NCI-H2029 (cell line): ENCODE measurements at regions not wholly inside any gene's neighbourhood (a gene's known extent, or its start where the extent isn't known, plus 50 kb on each side); places are given as distances from the start of the nearest gene placed in this dataset.
"Not testable (repeated sequence)": the region's sequence is repeated elsewhere in the genome, so short reads cannot be mapped to it uniquely, and the experiment has no call there.

Source experiments
- DNase-seq: peaks from one replicate; lab custom pipeline; 2025; lab: John Stamatoyannopoulos, UW

DNA sequence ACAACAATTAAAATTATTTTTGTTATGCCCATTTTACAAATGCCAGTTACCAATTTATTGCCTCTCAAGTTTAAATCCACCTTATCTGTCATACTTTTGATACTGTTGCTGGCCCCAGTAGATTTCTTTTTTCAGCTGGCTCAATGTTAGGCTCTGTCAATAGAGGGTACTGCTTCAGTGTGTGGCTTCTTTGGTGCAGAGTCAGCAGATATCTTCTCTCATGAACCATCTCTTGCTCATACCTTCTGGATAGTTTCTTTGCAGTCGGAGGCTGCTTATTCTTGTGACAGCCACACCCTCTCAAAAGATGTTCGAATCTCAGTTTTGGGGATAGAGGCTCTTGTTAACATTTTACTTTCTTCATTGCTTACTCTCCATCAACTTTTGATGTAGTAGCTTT, 849.9 kb upstream of the SEMA6A start:
- no peak for DNase-seq

DNA sequence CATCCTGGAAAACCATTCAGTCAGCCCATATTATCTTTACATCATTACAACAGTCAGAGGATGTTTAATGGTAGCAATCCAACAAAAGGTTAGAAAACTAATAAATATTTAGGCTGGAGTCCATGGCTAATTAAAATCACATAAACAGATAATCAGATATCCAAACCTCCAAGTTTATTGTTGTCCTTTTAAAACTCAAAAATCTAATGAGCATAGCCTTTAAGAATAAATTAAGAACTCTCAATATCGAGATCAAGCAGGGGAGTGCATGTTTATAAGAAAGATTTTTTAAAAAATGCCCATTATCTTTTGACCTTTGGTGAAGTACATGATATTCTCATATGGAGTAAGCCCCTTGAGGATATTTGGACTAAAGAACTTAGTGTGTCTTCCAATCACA, 842.9 kb upstream of the SEMA6A start:
- no peak for DNase-seq

DNA sequence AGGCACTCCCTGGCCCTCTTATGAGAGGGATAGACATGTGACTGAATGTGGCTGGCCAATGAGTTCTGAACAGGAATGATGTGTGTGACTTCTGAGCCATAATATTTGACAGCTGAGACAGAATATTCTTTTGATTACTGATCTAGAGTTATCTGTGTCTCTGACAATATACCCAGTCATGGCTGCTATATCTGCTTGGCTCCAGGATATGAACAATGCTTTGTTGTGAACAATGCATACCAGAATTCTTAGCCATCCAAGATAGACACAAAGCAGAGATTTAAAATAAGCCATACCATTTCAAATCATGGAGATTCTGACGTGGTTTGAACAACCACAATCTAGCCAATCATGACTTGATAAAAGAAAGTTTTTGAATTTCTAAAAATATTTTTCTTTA, 840.3 kb upstream of the SEMA6A start:
- no peak for DNase-seq

DNA sequence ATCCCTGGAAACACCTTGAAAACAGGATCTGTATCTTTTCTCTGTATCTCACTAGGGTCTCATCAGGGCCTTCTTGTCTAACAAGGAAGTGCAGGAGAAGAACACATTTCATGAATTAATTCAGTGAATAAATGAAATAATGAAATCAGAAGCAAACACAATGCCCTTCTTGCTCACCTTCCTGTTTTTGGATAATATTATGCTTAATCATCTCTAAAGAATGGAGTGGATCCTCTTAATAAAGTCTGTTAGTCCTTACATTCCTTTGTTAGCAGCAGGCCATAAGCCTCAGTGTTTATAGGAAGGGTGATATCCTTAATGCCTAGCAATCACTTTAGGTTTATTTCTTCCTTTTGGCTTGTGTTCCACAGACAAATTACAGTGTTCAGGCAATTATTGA, 837.1 kb upstream of the SEMA6A start:
- DNase-seq: no peak

DNA sequence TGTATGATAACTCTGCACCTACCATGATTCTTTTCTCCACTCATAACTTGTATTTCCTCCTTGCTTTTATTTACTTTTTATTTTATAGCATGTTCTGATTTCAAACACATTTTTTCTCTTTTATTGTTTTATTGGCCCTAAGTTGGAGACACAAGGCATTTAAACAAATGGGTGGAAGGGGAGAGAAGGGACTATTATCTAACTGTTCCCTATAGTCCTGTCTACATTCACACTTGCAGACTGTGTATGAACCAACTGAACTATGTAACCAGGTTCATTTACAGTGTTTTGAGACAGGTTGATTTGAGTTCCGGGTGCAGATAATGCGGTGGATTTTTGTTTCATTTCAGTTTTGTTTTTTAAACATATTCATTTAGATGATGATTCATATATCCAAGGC, 830.6 kb upstream of the SEMA6A start:
- no peak for DNase-seq

DNA sequence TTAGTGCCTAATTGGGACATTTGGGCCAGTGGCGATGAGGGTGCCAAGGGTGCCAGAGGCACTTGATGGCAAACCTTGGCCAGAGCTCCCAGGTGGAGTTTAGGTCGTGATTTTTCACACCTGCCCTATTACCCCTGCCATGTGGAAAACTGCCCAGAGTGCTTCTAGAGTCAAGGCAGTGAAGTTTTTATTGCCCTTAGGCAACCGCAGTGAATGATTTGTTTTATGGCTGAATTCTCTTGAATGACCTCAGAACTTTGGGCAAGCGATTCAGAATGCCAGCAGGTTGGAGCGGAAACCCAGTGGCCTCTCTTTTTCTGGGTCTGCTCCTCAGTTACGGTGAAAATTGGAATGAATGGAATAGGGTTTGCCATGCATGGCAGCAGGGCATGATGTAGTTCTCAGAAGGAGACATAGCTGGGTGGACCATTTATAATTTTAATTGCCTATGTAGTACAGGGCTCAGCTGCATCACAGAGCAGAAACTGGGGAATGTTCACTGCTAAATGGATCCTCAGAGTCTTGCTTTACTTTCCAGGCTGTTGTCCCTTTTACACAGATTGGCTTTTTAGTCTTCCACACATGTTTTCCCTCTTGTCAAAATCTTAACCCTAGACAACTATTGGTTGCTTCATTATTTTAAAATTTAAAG, 820.0 kb upstream of the SEMA6A start:
- DNase-seq: no peak

DNA sequence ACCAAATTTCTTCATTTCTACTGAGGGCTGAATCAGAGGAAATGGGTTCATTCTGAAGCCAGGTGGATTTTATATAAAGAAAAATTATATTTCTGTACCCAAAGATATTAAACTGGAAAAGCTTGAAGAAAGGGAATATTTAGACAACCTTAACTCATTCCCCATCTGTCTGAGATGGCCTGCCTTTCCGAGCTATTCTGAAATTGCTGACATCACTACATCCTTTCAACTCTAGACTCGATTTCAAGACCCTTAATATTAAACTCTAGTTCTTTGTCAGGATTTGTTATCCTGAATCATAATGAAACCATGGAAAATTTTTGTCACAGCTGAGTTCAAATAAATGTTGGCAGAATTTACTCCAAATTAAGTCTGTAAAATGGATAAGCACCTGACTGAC, 818.5 kb upstream of the SEMA6A start:
- DNase-seq: no peak

DNA sequence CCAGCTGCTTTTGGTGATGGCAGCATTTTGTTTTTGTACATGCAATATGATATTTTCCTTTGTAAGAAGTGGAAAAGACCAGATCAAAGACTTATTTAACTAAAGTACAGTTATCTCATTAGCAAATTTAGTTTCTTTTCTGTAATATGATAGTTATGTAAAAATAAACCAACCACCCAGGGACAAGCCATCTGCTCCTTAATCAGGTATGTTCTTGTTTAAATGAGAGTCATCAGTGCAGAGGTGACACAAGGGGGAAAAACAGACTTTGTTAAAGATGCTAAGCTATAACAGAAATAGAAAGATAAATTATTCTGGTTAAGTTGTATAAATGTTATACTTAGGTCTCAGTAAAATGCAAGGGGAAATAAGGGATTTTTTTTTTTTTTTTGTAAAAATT, 805.7 kb upstream of the SEMA6A start:
- no peak for DNase-seq

DNA sequence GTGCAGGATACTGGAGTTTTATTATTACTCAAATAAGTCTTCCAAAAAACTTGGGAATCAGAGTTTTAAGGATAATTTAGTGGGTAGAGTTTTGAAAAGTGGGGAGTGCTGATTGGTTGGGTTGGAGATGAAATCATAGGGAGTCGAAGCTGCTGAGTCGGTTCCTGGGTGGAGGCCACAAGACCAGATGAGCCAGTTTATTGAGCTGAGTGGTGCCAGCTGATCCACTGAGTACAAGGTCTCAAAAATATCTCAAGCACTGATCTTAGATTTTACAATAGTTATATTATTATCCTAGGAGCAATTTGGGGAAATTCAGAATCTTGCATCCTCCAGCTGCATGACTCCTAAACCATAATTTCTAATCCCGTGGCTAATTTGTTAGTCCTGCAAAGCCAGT, 804.9 kb upstream of the SEMA6A start:
- DNase-seq: no peak

DNA sequence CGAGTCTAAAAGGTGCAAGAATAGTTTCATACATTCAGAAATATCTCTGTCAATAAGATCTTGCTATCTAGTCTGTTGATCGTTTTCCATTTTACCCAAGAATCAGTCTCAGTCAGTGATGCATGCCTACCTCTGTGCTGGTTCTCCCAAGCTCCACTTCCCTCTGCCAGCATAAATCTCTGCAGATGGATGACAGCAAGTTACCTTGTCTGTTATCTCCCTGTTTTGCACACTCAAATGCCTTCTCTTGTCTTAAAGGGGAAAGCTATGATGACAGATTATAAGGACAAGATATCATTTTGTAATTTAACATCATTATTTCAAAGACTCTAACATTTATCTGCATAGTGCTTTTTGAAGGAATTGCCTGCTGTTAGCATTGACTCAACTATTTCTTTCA, 802.1 kb upstream of the SEMA6A start:
- no peak for DNase-seq

DNA sequence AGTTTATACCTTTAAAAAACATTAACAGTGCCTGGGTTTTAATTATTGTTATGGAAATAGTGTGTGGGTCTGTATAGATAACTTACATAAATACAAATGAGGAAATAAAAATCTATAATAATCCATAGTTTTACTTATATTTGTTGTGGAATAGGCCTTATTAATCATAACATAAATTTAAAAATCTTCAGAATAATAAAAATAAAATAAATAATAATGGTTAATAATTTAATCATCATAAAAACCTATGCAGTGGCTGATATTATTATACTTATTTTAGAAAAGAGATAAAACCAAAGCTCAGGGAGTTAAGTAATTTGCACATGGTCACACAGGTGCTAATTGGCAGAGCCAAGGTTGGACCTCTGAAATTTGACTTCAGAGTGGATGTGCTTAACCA, 785.3 kb upstream of the SEMA6A start:
- DNase-seq: no peak

DNA sequence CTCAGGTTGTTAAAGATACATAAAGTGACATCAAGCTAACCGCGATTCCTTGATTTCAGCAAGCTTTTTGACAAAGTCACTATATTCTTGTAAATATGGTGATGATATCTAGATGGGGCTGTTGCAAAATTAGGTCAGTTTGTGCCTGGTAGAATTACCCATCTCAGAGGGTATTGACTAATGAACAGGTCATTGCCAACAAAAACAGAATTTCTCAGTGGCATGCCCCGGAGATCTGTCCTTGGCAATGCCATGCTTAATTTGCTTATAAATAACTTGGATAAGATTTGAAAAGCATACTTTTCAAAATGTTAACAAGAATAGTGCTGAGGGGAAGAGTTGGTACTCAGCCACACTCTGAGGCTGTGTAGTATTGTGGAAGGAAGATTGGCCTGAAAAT, 783.3 kb upstream of the SEMA6A start:
- no peak for DNase-seq

DNA sequence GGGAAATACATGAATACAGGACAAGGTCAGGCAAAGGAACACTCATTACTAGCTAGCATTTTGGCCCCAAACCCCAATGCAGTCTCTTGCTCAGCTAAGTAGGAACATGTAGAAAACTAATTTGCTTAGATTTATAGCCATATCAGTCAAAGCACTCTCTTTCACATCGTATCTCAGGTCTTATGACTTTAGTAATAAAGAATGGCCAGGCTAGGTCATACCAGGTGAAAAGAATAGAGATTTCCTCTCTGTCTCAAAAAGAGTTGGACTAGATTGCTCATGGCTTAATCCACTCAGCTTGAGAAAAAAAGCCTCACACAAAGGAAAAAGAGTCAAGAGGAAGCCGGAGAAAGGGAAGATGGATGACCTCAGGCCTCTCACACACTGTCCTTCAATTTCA, 772.7 kb upstream of the SEMA6A start:
- no peak for DNase-seq

DNA sequence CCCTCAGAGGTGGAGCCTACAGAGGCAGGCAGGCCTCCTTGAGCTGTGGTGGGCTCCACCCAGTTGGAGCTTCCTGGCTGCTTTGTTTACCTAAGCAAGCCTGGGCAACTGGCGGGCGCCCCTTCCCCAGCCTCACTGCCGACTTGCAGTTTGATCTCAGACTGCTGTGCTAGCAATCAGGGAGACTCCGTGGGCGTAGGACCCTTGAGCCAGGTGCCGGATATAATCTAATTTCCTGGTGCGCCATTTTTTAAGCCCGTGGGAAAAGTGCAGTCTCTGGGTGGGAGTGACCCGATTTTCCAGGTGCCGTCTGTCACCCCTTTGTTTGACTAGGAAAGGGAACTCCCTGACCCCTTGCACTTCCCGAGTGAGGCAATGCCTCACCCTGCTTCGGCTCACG, 769.1 kb upstream of the SEMA6A start:
- DNase-seq: not testable (repeated sequence)

DNA sequence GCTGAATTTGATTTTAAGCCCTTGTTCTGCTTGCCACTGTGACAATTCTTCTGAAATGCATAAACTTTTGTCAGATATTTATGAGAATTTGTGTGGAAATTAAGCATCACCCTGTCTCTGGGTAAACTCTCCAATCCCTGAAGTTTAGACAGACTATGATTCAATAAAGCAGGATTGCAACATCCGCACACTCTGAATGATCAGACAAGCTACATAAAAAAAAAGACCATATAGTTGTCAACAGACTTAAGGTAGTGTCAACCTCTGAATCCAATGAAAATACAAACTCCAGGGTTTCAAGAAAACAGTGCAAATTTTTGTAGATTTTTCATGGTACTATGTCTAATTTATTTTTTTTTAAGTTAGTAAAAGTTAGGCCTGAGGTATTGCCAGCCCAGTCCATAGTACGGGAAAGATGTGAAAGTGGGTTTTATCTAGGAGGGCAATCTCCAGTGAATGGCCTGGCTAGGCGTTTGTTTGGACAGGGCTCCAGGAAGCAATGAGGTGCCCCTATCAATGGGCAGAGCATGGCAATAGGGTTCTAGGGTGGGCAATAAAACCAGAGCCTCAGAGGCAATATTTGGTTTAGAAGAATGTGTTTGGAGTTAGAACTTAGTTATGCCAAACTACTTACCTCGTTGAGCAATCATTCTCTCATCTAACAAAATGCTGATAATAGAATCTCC, 762.6 kb upstream of the SEMA6A start:
- DNase-seq: no peak

DNA sequence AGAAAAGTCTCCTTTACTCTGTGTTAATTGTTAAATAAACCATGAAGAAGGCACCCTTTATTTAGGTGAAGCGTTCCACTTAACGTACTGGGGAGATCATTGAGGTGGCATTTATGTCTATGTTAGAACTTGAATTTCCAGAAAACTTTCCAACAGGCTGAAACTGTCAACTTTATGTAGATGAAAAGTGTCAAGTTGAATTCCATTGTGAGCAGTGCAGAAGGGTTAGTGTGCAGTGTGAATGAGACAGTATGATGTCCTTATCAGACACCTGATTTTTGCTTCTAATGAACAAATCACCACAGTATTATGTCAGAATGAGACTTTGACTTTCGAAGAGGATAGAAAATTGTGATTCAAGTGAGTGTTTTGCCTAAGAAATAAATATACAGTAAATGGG, 761.6 kb upstream of the SEMA6A start:
- DNase-seq: no peak

DNA sequence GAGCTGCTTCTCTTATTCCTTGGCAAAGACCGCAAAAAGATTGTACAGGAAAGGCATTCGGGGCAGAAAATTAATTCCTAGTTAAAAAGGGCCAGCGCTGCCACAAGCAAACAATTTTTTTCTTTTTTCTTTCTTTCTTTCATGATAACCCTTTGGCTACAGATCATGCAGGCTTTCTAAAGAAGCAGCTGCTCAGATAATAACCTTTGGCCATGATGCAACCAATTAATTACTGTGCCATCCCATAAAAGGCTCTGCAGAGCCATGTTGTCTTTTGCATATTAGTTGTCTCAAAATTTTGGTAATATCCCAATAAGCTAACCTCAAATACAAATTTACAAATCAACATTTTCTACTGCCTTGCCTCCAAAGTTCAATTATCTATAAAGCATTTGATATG, 758.4 kb upstream of the SEMA6A start:
- no peak for DNase-seq

DNA sequence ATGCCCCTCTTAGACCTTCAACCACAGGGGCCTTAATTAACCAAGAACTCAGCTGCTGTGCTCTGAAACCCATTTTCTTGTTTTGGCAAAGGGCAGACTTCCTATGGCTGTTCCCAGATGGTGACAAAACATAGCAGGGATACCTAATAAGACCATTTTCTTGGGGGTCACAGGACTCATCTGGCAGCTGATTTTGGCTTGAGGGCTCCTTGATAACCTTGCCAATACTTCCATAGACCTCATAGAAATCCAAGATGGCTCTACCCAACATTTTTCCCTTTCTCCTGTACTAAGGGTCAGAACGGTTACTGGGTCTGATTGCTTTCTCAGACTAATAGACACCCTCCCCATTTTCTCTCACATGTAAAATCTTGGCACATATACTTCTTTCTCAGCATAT, 757.7 kb upstream of the SEMA6A start:
- no peak for DNase-seq

DNA sequence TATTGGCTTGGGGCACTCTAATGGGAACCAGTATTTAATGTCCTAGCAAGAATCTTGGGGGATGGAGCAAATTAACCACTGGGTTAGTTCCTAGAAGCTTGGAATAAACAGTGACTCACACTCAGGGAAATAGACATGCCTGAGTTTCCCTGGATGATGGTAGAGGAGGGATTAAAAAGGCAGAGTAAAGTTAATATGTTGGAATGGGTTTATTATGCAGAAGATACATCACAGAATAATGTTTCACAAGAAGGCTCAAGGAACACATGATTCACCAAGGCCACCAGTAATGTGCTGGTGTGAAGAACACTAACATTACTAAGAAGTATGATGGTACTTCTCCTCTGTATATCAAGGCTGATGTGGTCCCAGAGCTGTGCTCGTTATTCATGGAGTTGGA, 752.9 kb upstream of the SEMA6A start:
- DNase-seq: no peak

DNA sequence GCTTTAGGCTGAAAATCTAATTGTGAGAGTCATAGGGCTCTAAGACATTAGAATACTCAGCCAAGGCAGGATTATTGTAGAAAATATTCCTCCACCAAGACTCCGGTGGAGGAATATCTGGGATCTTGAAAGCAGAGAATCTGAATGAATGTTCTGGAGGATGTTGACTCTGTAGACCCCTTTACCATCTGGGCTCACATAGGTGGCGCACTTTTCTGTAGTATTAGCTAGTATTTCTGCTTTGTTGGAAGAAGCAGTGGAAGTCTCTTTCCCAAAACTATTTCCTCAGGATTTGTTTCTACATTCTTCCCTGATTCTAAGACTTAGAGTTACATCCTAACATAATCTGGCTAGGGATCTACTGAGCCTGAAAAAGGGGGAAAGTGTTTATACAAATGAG, 752.4 kb upstream of the SEMA6A start:
- no peak for DNase-seq

DNA sequence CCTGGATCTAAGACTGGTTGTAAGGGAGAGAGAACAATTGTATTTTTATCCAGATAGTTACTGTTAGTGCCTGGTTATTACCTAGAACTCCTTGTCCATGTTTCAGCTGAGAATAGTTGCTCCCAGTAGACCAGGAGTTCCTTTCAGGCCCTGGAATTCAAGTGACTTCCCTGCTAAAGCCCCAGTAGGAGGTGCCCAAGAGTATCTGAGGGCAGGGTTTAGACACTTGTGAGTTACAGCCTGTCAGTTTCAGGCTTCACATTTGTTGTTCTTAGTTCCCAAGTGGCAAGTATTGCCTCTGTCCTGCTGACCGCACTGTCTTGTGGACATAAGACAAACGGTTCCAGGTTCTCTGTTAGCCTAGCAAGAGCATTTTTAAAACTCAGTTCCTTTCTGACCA, 743.9 kb upstream of the SEMA6A start:
- no peak for DNase-seq

DNA sequence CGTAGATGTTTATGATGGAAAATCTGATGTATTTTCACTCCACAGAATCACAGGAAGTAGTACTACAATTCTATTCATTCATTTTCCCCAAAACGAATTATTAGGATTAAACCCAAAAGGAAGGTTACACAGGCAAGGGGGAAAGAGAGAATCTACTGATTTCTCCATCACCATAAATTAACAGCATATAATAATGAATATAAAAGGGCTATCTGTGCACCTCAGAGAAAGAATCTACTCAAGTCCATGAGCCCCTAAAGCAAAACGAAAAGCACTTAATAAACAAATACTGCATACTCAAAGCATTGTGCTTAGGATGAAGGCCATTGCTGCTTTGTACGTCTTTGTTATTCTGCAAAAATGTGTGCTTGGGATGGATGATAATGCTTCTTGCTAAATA, 740.5 kb upstream of the SEMA6A start:
- DNase-seq: no peak

DNA sequence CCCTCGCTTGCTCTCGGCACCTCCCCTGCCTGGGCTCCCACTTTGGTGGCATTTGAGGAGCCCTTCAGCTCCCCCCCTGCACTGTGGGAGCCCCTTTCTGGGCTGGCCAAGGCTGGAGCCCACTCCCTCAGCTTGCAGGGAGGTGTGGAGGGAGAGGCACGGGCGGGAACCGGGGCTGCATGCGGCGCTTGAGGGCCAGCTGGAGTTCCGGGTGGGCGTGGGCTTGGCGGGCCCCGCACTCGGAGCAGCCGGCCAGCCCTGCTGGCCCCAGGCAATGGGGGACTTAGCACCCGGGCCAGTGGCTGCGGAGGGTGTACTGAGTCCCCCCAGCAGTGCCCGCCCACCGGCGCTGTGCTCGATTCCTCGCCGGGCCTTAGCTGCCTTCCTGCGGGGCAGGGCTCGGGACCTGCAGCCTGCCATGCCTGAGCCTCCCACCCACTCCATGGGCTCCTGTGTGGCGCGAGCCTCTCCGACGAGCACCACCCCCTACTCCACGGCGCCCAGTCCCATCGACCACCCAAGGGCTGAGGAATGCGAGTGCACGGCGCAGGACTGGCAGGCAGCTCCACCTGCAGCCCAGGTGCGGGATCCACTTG, 730.0 kb upstream of the SEMA6A start:
- not testable (repeated sequence) for DNase-seq

DNA sequence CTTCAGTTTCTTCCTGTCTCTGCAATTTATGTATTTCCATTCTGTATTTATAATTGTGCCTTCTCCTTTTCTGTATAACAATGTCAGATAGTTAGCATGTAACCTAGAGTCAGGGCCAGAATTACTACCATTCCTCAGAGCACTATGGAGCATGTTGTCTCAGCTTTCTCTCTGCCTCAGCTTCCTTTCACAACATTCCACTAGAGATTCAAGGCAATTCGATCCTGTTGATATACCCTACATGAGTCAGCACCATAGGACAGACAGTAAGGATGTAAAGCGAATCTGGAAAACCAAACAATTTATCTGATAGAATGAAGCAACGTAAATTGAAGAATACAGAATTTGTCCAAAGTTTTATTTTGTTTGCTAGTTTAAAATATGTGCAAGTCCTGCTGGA, 728.3 kb upstream of the SEMA6A start:
- DNase-seq: no peak
